Neutrophil (primary cell): ENCODE measurements at regions not wholly inside any gene's neighbourhood (a gene's known extent, or its start where the extent isn't known, plus 50 kb on each side); places are given as distances from the start of the nearest gene placed in this dataset.

Experiments
- H3K27ac ChIP-seq: fragments of 200-600 bp; sonication (generic); 2 replicates; pipeline ENCODE4 v1.5.1; 2016; ENCODE audit warnings: mild to moderate bottlenecking, moderate library complexity
- H3K27me3 ChIP-seq: fragments of 200-600 bp; sonication (generic); 2 replicates; pipeline ENCODE4 v1.6.0; 2016; ENCODE audit warnings: mild to moderate bottlenecking
- H3K36me3 ChIP-seq: fragments of 200-600 bp; sonication (generic); 2 replicates; pipeline ENCODE4 v1.5.1; 2017
- H3K4me1 ChIP-seq, 2 experiments: fragments of 200-600 bp in 1 of 2; sonication (generic) in 1 of 2; 1 replicate in 1 of 2; 2 replicates in 1 of 2; pipeline versions ENCODE4 v1.5.1 to v1.6.1; 2013 to 2016; ENCODE audit warnings: low read depth in 1 of 2, low read length in 1 of 2, mild to moderate bottlenecking in 1 of 2, moderate library complexity in 1 of 2; ENCODE audit not compliant: control insufficient read depth in 1 of 2, insufficient read depth in 1 of 2
- H3K4me3 ChIP-seq, 2 experiments: fragments of 200-600 bp in 1 of 2; sonication (generic) in 1 of 2; 1 replicate in 1 of 2; 2 replicates in 1 of 2; pipeline ENCODE4 v1.5.1; 2013 to 2016; ENCODE audit warnings: low read depth in 1 of 2, low read length in 1 of 2, mild to moderate bottlenecking in 1 of 2, moderate library complexity in 1 of 2
- H3K9me3 ChIP-seq: fragments of 200-600 bp; sonication (generic); 2 replicates; pipeline ENCODE4 v1.5.1; 2016
- TF ChIP-seq, protein P1 (sequence below): fragments of 200-600 bp; sonication (generic); IDR thresholded peaks from 2 replicates; pipeline ENCODE4 v1.5.1; 2016; ENCODE audit warnings: antibody characterized with exemption

DNA sequence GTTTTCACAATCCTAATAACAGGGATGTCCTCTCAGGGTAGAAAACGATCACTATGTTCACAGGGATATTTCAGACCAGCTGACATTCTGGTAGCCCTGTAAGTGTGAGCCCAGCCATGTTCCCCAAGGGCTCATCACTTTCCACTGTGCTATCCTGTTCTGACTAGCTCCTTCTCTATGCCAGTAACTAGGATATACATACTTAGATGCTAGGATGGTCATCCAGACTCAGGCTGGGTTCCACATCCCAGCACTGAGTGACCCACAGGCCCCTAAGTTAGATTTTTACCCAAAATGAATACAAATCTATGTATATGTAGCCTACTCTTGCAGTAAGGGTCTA is 83.0 kb downstream of the CD164 start:
- Histone ChIP-seq H3K27me3 (no peaks in the 10 kb centered on the region), H3K4me1 (peaks cover 7 to 10% of the 10 kb centered on the region in 2 experiments)
- TF ChIP-seq, protein P1, sequence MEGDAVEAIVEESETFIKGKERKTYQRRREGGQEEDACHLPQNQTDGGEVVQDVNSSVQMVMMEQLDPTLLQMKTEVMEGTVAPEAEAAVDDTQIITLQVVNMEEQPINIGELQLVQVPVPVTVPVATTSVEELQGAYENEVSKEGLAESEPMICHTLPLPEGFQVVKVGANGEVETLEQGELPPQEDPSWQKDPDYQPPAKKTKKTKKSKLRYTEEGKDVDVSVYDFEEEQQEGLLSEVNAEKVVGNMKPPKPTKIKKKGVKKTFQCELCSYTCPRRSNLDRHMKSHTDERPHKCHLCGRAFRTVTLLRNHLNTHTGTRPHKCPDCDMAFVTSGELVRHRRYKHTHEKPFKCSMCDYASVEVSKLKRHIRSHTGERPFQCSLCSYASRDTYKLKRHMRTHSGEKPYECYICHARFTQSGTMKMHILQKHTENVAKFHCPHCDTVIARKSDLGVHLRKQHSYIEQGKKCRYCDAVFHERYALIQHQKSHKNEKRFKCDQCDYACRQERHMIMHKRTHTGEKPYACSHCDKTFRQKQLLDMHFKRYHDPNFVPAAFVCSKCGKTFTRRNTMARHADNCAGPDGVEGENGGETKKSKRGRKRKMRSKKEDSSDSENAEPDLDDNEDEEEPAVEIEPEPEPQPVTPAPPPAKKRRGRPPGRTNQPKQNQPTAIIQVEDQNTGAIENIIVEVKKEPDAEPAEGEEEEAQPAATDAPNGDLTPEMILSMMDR: no peak

DNA sequence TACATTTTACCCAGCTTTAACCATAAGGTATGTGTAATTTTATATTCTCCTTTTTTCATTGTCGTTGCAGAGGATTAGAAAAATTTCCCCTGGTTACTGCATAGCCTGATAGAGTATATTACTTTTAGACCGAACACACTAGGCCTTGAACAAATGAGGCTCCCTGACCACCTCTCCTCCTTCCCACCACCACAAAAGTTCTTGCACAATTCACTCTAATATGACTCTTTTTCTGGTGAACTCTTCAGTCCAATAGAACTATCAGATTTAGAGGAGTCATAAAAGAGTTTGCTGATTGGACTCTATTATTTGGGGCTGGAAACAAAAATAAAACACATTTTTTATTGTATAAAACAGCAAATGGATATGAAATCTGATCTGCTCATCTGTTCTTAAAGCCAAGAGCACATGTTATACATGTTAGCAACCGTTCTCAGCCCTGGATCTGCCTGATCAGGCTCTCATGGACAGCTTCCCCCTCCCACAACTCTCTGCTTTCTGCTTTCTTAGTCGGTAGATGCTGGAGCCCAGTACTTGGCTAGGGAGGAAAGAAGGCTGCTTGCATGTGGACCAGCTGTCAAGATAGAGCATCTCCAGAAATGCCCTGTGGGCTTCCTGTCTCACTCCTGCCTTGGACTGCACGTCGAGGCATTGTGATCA is 83.5 kb downstream of the CD164 start:
- TF ChIP-seq, protein P1: no peak
- Histone ChIP-seq H3K27ac (no peak overlapping the region), H3K4me3 (no peak overlapping the region), H3K9me3 (no peaks in the 10 kb centered on the region), H3K27me3 (no peaks in the 10 kb centered on the region), H3K36me3 (no peaks in the 10 kb centered on the region), H3K4me1 (peaks cover 5 to 10% of the 10 kb centered on the region in 2 experiments)

More for the DNA sequence above, 83.0 kb downstream of the CD164 start:
- Histone ChIP-seq H3K9me3 (no peaks in the 10 kb centered on the region), H3K4me3 (no peak overlapping the region), H3K27ac (no peak overlapping the region), H3K36me3 (no peaks in the 10 kb centered on the region)

DNA sequence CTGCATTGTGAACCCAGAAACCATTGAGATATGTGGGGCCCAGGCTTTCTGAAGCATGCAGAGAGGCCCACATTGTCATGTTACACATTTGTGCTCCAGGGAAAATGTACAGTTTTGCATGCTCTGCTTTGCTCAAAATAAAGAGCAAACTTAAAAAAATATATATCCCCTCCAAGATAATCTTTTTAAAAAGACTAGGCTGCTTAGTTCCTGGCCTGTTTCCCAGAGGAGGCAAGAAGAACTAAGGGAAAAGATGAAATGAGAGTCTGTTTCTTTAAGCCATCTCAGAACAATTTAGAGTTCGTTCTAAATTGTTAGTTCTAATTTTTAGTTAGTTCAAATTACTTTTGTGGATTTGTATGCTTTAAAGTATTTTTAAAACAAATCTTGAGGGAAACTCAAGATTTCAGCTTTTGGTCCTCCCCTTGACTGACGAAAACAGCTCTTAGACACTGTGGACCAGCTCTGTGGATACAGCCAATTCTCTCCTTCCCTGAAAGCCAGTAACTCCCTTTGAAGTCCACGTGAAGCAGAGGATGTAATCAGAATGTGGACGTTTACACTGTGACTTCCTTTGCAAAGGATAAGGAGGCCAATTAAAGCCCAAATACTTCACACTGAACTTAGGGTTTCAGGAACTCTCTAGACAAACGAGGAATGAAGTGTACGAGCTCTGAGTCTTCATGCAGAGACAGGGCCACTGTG is 84.7 kb downstream of the CD164 start:
- H3K4me1 ChIP-seq: peaks cover 5 to 10% of the 10 kb centered on the region in 2 experiments
- TF ChIP-seq, protein P1: no peak

DNA sequence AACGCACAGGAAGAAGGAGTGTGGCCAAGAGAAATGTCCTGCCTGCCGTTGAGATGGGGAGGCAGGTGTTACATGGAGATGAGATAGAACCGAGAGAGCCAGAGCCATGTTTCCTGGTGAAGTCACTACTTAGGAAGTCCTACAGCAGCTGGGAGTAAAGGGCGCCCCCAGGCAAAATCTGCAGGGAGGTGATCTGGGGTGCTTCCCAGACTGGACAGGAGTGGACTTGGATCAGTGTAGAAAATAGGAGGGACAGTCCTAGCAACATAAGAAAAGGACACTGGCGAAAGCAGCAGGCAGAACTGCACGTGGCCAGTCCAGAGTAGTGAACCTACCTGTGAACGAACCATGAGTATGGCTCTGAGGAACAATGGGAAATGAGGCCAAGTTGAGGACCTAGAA is 85.3 kb downstream of the CD164 start:
- peaks cover 5 to 10% of the 10 kb centered on the region in 2 experiments for H3K4me1 ChIP-seq
- no peaks in the 10 kb centered on the region for H3K9me3 ChIP-seq
- H3K27ac ChIP-seq: no peak overlapping the region
- no peaks in the 10 kb centered on the region for H3K36me3 ChIP-seq
- H3K4me3 ChIP-seq: no peak overlapping the region
- H3K27me3 ChIP-seq: no peaks in the 10 kb centered on the region
- TF ChIP-seq, protein P1: no peak

More for the DNA sequence above, 84.7 kb downstream of the CD164 start:
- Histone ChIP-seq H3K27me3 (no peaks in the 10 kb centered on the region), H3K9me3 (no peaks in the 10 kb centered on the region), H3K36me3 (no peaks in the 10 kb centered on the region), H3K4me3 (no peak overlapping the region), H3K27ac (no peak overlapping the region)

DNA sequence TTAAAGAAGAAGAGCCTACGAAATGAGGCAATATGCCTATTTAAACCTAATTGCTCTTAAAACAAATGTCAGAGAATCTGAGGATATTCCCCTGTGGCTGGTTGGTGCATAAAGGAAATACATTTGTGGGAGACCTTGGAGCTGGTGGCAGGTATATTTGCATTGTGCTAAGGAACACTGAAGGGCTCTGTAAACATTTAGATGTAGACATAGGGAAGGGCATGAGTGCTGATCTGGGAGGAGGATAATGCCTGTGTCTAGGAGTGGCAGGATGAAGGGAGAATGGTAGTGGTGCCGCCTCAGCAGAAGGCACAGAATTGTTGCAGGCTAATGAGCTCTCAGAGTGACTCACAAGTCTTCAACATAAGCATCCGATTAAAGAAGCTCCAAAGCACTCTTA is 85.8 kb downstream of the CD164 start:
- H3K9me3 ChIP-seq: no peaks in the 10 kb centered on the region
- no peak overlapping the region for H3K27ac ChIP-seq
- peaks cover 5 to 10% of the 10 kb centered on the region in 2 experiments for H3K4me1 ChIP-seq
- no peak overlapping the region for H3K4me3 ChIP-seq
- TF ChIP-seq, protein P1: no peak
- H3K36me3 ChIP-seq: no peaks in the 10 kb centered on the region
- no peaks in the 10 kb centered on the region for H3K27me3 ChIP-seq
